AG10803 (cell line): ENCODE measurements at regions not wholly inside any gene's neighbourhood (a gene's known extent, or its start where the extent isn't known, plus 50 kb on each side); places are given as distances from the start of the nearest gene placed in this dataset.

Experiments used
- DNase-seq: peaks from one replicate; pipeline ENCODE4 v3.0.0; 2010; ENCODE audit warnings: low read depth
- H3K4me3 ChIP-seq: 2 replicates; pipeline ENCODE4 v1.5.1; 2011; ENCODE audit warnings: mild to moderate bottlenecking, low read length, control low read depth
- CTCF ChIP-seq: conservative IDR thresholded peaks from 2 replicates; pipeline ENCODE4 v1.5.1; 2011; ENCODE audit warnings: mild to moderate bottlenecking, low read length, control low read depth, inconsistent platforms

- H3K4me3 ChIP-seq: no peak overlapping the region
- TF ChIP-seq CTCF: no peak
- no peak for DNase-seq
Measured at GRCh38 chr9:78490231-78490630, 193.3 kb downstream of the PSAT1 start.

GRCh38 chr9:78491402-78491801 is 194.5 kb downstream of the PSAT1 start:
- H3K4me3 ChIP-seq: no peak overlapping the region
- no peak for DNase-seq
- TF ChIP-seq CTCF: no peak

- no peak for TF ChIP-seq CTCF
- no peak overlapping the region for H3K4me3 ChIP-seq
- DNase-seq: no peak
Measured at GRCh38 chr9:78493166-78493742, 196.3 kb downstream of the PSAT1 start.

GRCh38 chr9:78502566-78502965 is 205.6 kb downstream of the PSAT1 start:
- DNase-seq: no peak
- no peak for TF ChIP-seq CTCF
- no peak overlapping the region for H3K4me3 ChIP-seq

- TF ChIP-seq CTCF: no peak
- no peak for DNase-seq
- no peak overlapping the region for H3K4me3 ChIP-seq
Measured at GRCh38 chr9:78505546-78505945, 208.6 kb downstream of the PSAT1 start.

GRCh38 chr9:78507037-78507436 is 210.1 kb downstream of the PSAT1 start:
- no peak for DNase-seq
- TF ChIP-seq CTCF: no peak
- no peak overlapping the region for H3K4me3 ChIP-seq

- TF ChIP-seq CTCF: no peak
- DNase-seq: no peak
- H3K4me3 ChIP-seq: no peak overlapping the region
Measured at GRCh38 chr9:78510035-78510434, 213.1 kb downstream of the PSAT1 start.
